Liver (tissue), 8 donors: ENCODE measurements at regions not wholly inside any gene's neighbourhood (a gene's known extent, or its start where the extent isn't known, plus 50 kb on each side); places are given as distances from the start of the nearest gene placed in this dataset.

ENCODE experiments used
- DNase-seq: peaks from one replicate; pipeline ENCODE4 v3.0.0-alpha.2; 2017; ENCODE audit warnings: low spot score
- H3K27ac ChIP-seq, 2 donors: one replicate each; pipeline ENCODE4 v1.7.0; 2013; ENCODE audit warnings: inconsistent platforms in 2 of 2, low read length in 2 of 2, control low read depth in 1 of 2, low read depth in 1 of 2, mild to moderate bottlenecking in 1 of 2
- H3K27me3 ChIP-seq, 4 donors: one replicate each; pipeline versions ENCODE4 v1.6.1 to v1.7.0; 2013; ENCODE audit warnings: low read length in 3 of 4, inconsistent platforms in 1 of 4, mild to moderate bottlenecking in 1 of 4, moderate library complexity in 1 of 4; ENCODE audit not compliant: control insufficient read depth in 4 of 4, insufficient read depth in 4 of 4
- H3K36me3 ChIP-seq, 4 donors: one replicate each; pipeline versions ENCODE4 v1.6.1 to v1.7.0; 2013; ENCODE audit warnings: low read length in 3 of 4, mild to moderate bottlenecking in 3 of 4, low read depth in 1 of 4, moderate library complexity in 1 of 4; ENCODE audit not compliant: control insufficient read depth in 4 of 4, insufficient read depth in 3 of 4
- H3K4me1 ChIP-seq, 4 donors: one replicate each; pipeline versions ENCODE4 v1.6.1 to v1.7.0; 2013; ENCODE audit warnings: low read length in 3 of 4, mild to moderate bottlenecking in 3 of 4, moderate library complexity in 1 of 4; ENCODE audit not compliant: control insufficient read depth in 4 of 4, insufficient read depth in 4 of 4
- H3K4me3 ChIP-seq, 3 donors: one replicate each; pipeline versions ENCODE4 v1.6.1 to v1.7.0; 2013; ENCODE audit warnings: low read length in 3 of 3, control low read depth in 1 of 3, low read depth in 1 of 3, mild to moderate bottlenecking in 1 of 3
- H3K9ac ChIP-seq, 2 donors: one replicate each; pipeline ENCODE4 v1.7.0; 2013; ENCODE audit warnings: low read length in 2 of 2, mild to moderate bottlenecking in 2 of 2, moderate library complexity in 2 of 2, control low read depth in 1 of 2, low read depth in 1 of 2
- H3K9me3 ChIP-seq, 4 donors: one replicate each; pipeline versions ENCODE4 v1.6.1 to v1.7.0; 2013; ENCODE audit warnings: low read length in 3 of 4; ENCODE audit not compliant: control insufficient read depth in 4 of 4
- EGR1 ChIP-seq, 2 donors: IDR thresholded peaks; 2 replicates each; pipeline ENCODE4 v1.6.1; 2016 to 2018; ENCODE audit warnings: antibody characterized with exemption in 2 of 2, low read depth in 2 of 2
- FOXA1 ChIP-seq: IDR thresholded peaks from 2 replicates; pipeline ENCODE4 v1.6.1; 2016; ENCODE audit warnings: antibody characterized with exemption
- FOXA2 ChIP-seq: IDR thresholded peaks from 2 replicates; pipeline ENCODE4 v1.6.1; 2016; ENCODE audit warnings: antibody characterized with exemption
- GABPA ChIP-seq, 2 donors: IDR thresholded peaks in 1 of 2; conservative IDR thresholded peaks in 1 of 2; 2 replicates each; pipeline ENCODE4 v1.6.1; 2016; ENCODE audit warnings: antibody characterized with exemption in 2 of 2, mild to moderate bottlenecking in 1 of 2, moderate library complexity in 1 of 2
- HNF4G ChIP-seq: IDR thresholded peaks from 2 replicates; pipeline ENCODE4 v1.6.1; 2016; ENCODE audit warnings: antibody characterized with exemption
- JUND ChIP-seq, 2 donors: IDR thresholded peaks; 2 replicates each; pipeline ENCODE4 v1.6.1; 2016; ENCODE audit warnings: antibody characterized with exemption in 2 of 2
- NR2F2 ChIP-seq: IDR thresholded peaks from 2 replicates; pipeline ENCODE4 v1.6.1; 2016; ENCODE audit warnings: antibody characterized with exemption
- RAD21 ChIP-seq, 2 donors: IDR thresholded peaks; 2 replicates each; pipeline ENCODE4 v1.6.1; 2016; ENCODE audit warnings: antibody characterized with exemption in 2 of 2, mild to moderate bottlenecking in 2 of 2
- RXRA ChIP-seq, 2 donors: IDR thresholded peaks; 2 replicates each; pipeline ENCODE4 v1.6.1; 2017 to 2018; ENCODE audit warnings: antibody characterized with exemption in 2 of 2, mild to moderate bottlenecking in 1 of 2
- SP1 ChIP-seq: IDR thresholded peaks from 2 replicates; pipeline ENCODE4 v1.6.1; 2018; ENCODE audit warnings: antibody characterized with exemption, mild to moderate bottlenecking
- TAF1 ChIP-seq: conservative IDR thresholded peaks from 2 replicates; pipeline ENCODE4 v1.6.1; 2016; ENCODE audit warnings: antibody characterized with exemption, mild to moderate bottlenecking
- YY1 ChIP-seq: IDR thresholded peaks from 2 replicates; pipeline ENCODE4 v1.6.1; 2016; ENCODE audit warnings: antibody characterized with exemption, mild to moderate bottlenecking
- WGBS: extraction: QIAGEN DNeasy Blood & Tissue Kit; methylation state at CpG from one replicate; pipeline ENCODE4 v1.1.7; 2013; 5-methylcytosine and 5-hydroxymethylcytosine counted together
- TF ChIP-seq, protein P1 (sequence below): IDR thresholded peaks from 2 replicates; pipeline ENCODE4 v1.6.1; 2016; ENCODE audit warnings: antibody characterized with exemption
- TF ChIP-seq, protein P2 (sequence below): IDR thresholded peaks from 2 replicates; pipeline ENCODE4 v1.6.1; 2016; ENCODE audit warnings: antibody characterized with exemption
- TF ChIP-seq, protein P3 (sequence below): IDR thresholded peaks from 2 replicates; pipeline ENCODE4 v1.6.1; 2016; ENCODE audit warnings: antibody characterized with exemption, mild to moderate bottlenecking
- TF ChIP-seq, protein P4 (sequence below): IDR thresholded peaks from 2 replicates; pipeline ENCODE4 v1.6.1; 2016; ENCODE audit warnings: antibody characterized with exemption
- TF ChIP-seq, protein P5 (sequence below): fragments of 150-350 bp; IDR thresholded peaks from 2 replicates; pipeline ENCODE4 v1.5.1; 2017; ENCODE audit warnings: improper control_type of control experiment, low read depth, low read length; ENCODE audit not compliant: missing input control
- donor health status: healthy.
- donor health status: healthy.
- donor health status: healthy.
- donor health status: healthy.
- donor health status: healthy.

DNA sequence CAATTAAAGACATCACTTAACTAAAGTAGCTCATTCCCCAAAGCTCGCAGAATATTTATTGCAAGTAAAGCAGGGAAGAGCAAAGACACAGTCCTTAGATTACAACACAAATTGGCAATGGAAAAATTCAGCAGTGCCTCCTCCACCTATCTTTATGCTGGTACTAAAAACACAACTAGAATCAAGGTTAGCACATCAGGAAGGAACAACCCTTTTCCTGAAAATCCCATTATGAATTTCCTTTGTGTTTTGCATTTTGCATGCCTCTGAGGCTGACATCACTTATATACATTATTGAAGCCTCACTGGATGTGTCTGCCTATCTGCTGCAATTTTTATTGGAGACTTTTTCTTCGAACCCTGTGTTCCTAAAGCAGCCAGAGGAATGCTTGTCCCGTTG, 193.8 kb upstream of the STK17B start:
- TF ChIP-seq, protein P1, sequence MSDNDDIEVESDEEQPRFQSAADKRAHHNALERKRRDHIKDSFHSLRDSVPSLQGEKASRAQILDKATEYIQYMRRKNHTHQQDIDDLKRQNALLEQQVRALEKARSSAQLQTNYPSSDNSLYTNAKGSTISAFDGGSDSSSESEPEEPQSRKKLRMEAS = no peak
- TF ChIP-seq, protein P2, sequence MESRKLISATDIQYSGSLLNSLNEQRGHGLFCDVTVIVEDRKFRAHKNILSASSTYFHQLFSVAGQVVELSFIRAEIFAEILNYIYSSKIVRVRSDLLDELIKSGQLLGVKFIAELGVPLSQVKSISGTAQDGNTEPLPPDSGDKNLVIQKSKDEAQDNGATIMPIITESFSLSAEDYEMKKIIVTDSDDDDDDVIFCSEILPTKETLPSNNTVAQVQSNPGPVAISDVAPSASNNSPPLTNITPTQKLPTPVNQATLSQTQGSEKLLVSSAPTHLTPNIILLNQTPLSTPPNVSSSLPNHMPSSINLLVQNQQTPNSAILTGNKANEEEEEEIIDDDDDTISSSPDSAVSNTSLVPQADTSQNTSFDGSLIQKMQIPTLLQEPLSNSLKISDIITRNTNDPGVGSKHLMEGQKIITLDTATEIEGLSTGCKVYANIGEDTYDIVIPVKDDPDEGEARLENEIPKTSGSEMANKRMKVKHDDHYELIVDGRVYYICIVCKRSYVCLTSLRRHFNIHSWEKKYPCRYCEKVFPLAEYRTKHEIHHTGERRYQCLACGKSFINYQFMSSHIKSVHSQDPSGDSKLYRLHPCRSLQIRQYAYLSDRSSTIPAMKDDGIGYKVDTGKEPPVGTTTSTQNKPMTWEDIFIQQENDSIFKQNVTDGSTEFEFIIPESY = no peak
- no peak for TF ChIP-seq SP1
- TF ChIP-seq JUND (IDR thresholded peaks at IDR 0.05) = no peak
- no peak for TF ChIP-seq HNF4G
- TF ChIP-seq, protein P3, sequence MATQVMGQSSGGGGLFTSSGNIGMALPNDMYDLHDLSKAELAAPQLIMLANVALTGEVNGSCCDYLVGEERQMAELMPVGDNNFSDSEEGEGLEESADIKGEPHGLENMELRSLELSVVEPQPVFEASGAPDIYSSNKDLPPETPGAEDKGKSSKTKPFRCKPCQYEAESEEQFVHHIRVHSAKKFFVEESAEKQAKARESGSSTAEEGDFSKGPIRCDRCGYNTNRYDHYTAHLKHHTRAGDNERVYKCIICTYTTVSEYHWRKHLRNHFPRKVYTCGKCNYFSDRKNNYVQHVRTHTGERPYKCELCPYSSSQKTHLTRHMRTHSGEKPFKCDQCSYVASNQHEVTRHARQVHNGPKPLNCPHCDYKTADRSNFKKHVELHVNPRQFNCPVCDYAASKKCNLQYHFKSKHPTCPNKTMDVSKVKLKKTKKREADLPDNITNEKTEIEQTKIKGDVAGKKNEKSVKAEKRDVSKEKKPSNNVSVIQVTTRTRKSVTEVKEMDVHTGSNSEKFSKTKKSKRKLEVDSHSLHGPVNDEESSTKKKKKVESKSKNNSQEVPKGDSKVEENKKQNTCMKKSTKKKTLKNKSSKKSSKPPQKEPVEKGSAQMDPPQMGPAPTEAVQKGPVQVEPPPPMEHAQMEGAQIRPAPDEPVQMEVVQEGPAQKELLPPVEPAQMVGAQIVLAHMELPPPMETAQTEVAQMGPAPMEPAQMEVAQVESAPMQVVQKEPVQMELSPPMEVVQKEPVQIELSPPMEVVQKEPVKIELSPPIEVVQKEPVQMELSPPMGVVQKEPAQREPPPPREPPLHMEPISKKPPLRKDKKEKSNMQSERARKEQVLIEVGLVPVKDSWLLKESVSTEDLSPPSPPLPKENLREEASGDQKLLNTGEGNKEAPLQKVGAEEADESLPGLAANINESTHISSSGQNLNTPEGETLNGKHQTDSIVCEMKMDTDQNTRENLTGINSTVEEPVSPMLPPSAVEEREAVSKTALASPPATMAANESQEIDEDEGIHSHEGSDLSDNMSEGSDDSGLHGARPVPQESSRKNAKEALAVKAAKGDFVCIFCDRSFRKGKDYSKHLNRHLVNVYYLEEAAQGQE = no peak
- TF ChIP-seq TAF1 = no peak
- TF ChIP-seq FOXA2 = no peak
- no peak for TF ChIP-seq RXRA (IDR thresholded peaks at IDR 0.05)
- TF ChIP-seq EGR1 (IDR thresholded peaks at IDR 0.05; ENCODE audit: low read depth in 2 of 2) = no peak
- no peak for TF ChIP-seq YY1
- no peak for TF ChIP-seq GABPA (IDR thresholded peaks at IDR 0.05 in 1 of 2, conservative IDR thresholded peaks at IDR 0.05 in 1 of 2)
- no peak for TF ChIP-seq NR2F2
- no peak for TF ChIP-seq FOXA1
- TF ChIP-seq, protein P4, sequence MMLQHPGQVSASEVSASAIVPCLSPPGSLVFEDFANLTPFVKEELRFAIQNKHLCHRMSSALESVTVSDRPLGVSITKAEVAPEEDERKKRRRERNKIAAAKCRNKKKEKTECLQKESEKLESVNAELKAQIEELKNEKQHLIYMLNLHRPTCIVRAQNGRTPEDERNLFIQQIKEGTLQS = no peak
- TF ChIP-seq, protein P5, sequence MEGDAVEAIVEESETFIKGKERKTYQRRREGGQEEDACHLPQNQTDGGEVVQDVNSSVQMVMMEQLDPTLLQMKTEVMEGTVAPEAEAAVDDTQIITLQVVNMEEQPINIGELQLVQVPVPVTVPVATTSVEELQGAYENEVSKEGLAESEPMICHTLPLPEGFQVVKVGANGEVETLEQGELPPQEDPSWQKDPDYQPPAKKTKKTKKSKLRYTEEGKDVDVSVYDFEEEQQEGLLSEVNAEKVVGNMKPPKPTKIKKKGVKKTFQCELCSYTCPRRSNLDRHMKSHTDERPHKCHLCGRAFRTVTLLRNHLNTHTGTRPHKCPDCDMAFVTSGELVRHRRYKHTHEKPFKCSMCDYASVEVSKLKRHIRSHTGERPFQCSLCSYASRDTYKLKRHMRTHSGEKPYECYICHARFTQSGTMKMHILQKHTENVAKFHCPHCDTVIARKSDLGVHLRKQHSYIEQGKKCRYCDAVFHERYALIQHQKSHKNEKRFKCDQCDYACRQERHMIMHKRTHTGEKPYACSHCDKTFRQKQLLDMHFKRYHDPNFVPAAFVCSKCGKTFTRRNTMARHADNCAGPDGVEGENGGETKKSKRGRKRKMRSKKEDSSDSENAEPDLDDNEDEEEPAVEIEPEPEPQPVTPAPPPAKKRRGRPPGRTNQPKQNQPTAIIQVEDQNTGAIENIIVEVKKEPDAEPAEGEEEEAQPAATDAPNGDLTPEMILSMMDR = no peak
- Histone ChIP-seq H3K27me3 (no peaks in the 10 kb centered on the region), H3K4me3 (no peak overlapping the region), H3K9me3 (no peaks in the 10 kb centered on the region), H3K9ac (no peak overlapping the region), H3K4me1 (no peaks in the 10 kb centered on the region), H3K36me3 (no peaks in the 10 kb centered on the region), H3K27ac (no peak overlapping the region)
- no peak for DNase-seq
- WGBS = 88% methylated on average over 3 of the region's 3 CpGs

DNA sequence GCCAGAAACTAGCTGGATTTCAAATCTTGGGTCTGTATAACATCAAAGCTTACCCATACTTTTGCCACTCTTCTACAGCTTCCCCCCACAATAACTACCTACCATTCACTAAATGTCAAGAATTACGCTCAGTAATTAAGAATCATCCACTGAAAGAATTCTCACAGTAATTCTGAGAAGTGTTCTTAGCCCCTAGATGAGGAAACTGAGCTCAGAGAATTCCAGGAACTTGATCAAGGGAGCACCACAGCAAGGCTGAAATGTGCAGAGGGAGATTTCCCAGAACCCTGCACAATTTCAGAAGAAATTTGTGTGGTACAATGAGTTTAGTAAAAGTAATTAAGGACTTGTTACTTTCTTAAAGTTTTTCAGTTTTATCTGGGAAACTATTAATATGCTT, 194.5 kb upstream of the STK17B start:
- no peak overlapping the region for H3K9ac ChIP-seq
- no peaks in the 10 kb centered on the region for H3K4me1 ChIP-seq
- no peaks in the 10 kb centered on the region for H3K36me3 ChIP-seq
- H3K9me3 ChIP-seq = no peaks in the 10 kb centered on the region
- no peaks in the 10 kb centered on the region for H3K27me3 ChIP-seq
- 96% methylated on average over 1 of the region's 1 CpG for WGBS
- H3K27ac ChIP-seq = no peak overlapping the region
- no peak overlapping the region for H3K4me3 ChIP-seq
- DNase-seq = no peak
- TF ChIP-seq GABPA (IDR thresholded peaks at IDR 0.05 in 1 of 2, conservative IDR thresholded peaks at IDR 0.05 in 1 of 2) = no peak
- no peak for TF ChIP-seq TAF1
- TF ChIP-seq, protein P1 = no peak
- TF ChIP-seq SP1 = no peak
- TF ChIP-seq RAD21 (IDR thresholded peaks at IDR 0.05) = no peak
- TF ChIP-seq FOXA1 = no peak
- TF ChIP-seq RXRA (IDR thresholded peaks at IDR 0.05) = no peak
- TF ChIP-seq EGR1 (IDR thresholded peaks at IDR 0.05; ENCODE audit: low read depth in 2 of 2) = no peak
- TF ChIP-seq, protein P3 = no peak
- TF ChIP-seq YY1 = no peak
- TF ChIP-seq HNF4G = no peak
- TF ChIP-seq, protein P2 = no peak
- TF ChIP-seq, protein P4 = no peak
- no peak for TF ChIP-seq JUND (IDR thresholded peaks at IDR 0.05)
